Upper lobe of right lung (tissue), 1 donor: ENCODE measurements at regions not wholly inside any gene's neighbourhood (a gene's known extent, or its start where the extent isn't known, plus 50 kb on each side); places are given as distances from the start of the nearest gene placed in this dataset.

ENCODE experiments used
- ATAC-seq: fragments of 200-7000 bp; cut with Tn5 transposase; one replicate; pipeline ENCODE4 v1.9.1; 2020; ENCODE audit warnings: mild to moderate bottlenecking, moderate library complexity
- DNase-seq: peaks from one replicate; pipeline ENCODE4 v3.0.0-alpha.2; 2020
- H3K27ac ChIP-seq: fragments of 200-600 bp; one replicate; pipeline ENCODE4 v1.8.0; 2022
- H3K27me3 ChIP-seq: fragments of 200-600 bp; one replicate; pipeline ENCODE4 v1.8.0; 2022; ENCODE audit warnings: mild to moderate bottlenecking
- H3K36me3 ChIP-seq: fragments of 200-600 bp; one replicate; pipeline ENCODE4 v1.8.0; 2022
- H3K4me1 ChIP-seq: fragments of 200-600 bp; one replicate; pipeline ENCODE4 v1.8.0; 2022
- H3K4me3 ChIP-seq: fragments of 200-600 bp; one replicate; pipeline ENCODE4 v1.8.0; 2022; ENCODE audit warnings: mild to moderate bottlenecking
- H3K9me3 ChIP-seq: fragments of 200-600 bp; one replicate; pipeline ENCODE4 v1.8.0; 2022
- intact Hi-C: fragments of 100-400 bp; cut with DNase I; formaldehyde crosslinking; loops from one replicate; pipeline ENCODE4 v1.11.0; 2022
- TF ChIP-seq, protein P1 (sequence below): fragments of 200-600 bp; IDR thresholded peaks from one replicate; pipeline ENCODE4 v1.8.0; 2022; ENCODE audit warnings: antibody characterized with exemption
- donor health status: DM: no; HTN: yes; CAD: no; lungs with severe emphysema.

DNA sequence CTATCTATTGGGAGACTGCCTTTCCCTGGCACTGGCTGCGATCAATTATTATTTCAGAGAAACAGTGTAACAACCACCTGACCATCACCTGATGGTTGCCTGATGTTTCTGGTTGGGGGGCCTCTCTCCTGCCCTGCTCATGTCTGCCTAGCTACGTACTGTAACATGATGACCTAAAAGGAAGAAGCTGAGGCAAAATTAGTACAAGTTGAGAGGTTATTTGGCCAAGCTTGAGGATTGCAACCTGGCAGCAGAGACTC is 58.3 kb downstream of the OLFML3 start:
- H3K4me3 ChIP-seq, result no peak overlapping the region
- intact Hi-C loops, result no loop called here

DNA sequence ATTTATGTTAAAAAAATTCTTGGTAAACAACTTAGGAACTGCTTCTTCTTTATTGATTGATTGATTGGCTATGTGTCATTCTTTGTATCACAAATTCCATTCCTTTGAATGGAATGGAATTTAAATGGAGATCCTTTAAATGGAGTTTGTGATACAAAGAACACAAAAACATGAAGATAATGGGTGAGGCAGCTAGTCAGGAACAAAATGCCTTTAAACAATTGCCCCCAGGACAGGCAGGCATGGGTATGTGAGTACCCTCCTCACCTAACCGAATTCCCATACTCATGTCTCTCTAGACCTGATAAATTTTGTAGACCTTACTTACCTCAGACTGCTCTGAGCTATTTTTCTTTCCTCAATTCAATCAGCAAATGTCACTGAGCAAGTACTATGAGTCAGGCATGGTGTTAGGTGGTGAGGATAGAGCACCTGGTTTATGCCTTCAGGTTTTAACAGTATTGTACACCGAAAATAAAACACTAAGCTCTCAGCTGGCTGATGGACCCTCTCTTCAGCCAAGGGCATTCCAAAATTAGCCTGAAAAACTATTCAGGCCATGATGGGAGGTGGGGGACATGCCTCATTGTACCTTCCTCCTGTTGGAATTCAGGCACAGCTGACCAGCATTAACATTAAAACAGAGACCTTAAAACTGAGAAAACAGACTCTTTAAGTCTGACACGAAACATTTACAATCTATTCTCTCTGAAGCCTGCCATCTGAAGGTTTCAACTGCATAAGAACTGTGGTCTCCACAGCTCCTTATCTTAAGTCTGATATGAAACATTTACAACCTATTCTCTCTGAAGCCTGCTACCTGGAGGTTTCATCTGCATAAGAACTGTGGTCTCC is 58.9 kb downstream of the OLFML3 start:
- Histone ChIP-seq H3K36me3 (no peaks in the 10 kb centered on the region), H3K9me3 (no peaks in the 10 kb centered on the region), H3K4me3 (no peak overlapping the region), H3K4me1 (peaks cover 8% of the 10 kb centered on the region), H3K27me3 (no peaks in the 10 kb centered on the region), H3K27ac (no peak overlapping the region)
- no peak for ATAC-seq
- TF ChIP-seq, protein P1, sequence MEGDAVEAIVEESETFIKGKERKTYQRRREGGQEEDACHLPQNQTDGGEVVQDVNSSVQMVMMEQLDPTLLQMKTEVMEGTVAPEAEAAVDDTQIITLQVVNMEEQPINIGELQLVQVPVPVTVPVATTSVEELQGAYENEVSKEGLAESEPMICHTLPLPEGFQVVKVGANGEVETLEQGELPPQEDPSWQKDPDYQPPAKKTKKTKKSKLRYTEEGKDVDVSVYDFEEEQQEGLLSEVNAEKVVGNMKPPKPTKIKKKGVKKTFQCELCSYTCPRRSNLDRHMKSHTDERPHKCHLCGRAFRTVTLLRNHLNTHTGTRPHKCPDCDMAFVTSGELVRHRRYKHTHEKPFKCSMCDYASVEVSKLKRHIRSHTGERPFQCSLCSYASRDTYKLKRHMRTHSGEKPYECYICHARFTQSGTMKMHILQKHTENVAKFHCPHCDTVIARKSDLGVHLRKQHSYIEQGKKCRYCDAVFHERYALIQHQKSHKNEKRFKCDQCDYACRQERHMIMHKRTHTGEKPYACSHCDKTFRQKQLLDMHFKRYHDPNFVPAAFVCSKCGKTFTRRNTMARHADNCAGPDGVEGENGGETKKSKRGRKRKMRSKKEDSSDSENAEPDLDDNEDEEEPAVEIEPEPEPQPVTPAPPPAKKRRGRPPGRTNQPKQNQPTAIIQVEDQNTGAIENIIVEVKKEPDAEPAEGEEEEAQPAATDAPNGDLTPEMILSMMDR, result no peak
- intact Hi-C loops, result no loop called here
- no peak for DNase-seq

More for the DNA sequence above, 58.3 kb downstream of the OLFML3 start:
- DNase-seq (no peak), ATAC-seq (no peak)
- no peaks in the 10 kb centered on the region for H3K36me3 ChIP-seq
- no peak overlapping the region for H3K27ac ChIP-seq
- no peaks in the 10 kb centered on the region for H3K27me3 ChIP-seq
- no peaks in the 10 kb centered on the region for H3K9me3 ChIP-seq
- H3K4me1 ChIP-seq, result peaks cover 8% of the 10 kb centered on the region
- TF ChIP-seq, protein P1, result no peak
